WERI-Rb-1 (cell line): ENCODE measurements at regions not wholly inside any gene's neighbourhood (a gene's known extent, or its start where the extent isn't known, plus 50 kb on each side); places are given as distances from the start of the nearest gene placed in this dataset.
"Not testable (repeated sequence)": the region's sequence is repeated elsewhere in the genome, so short reads cannot be mapped to it uniquely, and the experiment has no call there.

Experiments
- DNase-seq: peaks from one replicate; pipeline ENCODE4 v3.0.0-alpha.2; 2020
- H3K27ac ChIP-seq: fragments of 250-450 bp; sonication (Bioruptor Pico); 2 replicates; pipeline ENCODE4 v1.5.1; 2020; ENCODE audit warnings: mild to moderate bottlenecking, moderate library complexity
- H3K27me3 ChIP-seq: fragments of 250-450 bp; sonication (Bioruptor Pico); 2 replicates; pipeline ENCODE4 v1.5.1; 2021; ENCODE audit warnings: mild to moderate bottlenecking, low read depth, moderate library complexity; ENCODE audit not compliant: insufficient read depth, severe bottlenecking
- H3K36me3 ChIP-seq: fragments of 250-450 bp; sonication (Bioruptor Pico); 2 replicates; pipeline ENCODE4 v1.5.1; 2020; ENCODE audit warnings: mild to moderate bottlenecking, moderate library complexity
- H3K4me3 ChIP-seq: 2 replicates; pipeline ENCODE4 v1.5.1; 2011; ENCODE audit warnings: low read depth, mild to moderate bottlenecking, control low read depth, low read length
- H3K9me3 ChIP-seq: fragments of 250-450 bp; sonication (Bioruptor Pico); 2 replicates; pipeline ENCODE4 v1.5.1; 2021; ENCODE audit warnings: mild to moderate bottlenecking, moderate library complexity; ENCODE audit not compliant: severe bottlenecking
- TF ChIP-seq, protein P1 (sequence below): IDR thresholded peaks from 2 replicates; pipeline ENCODE4 v1.5.1; 2011; ENCODE audit warnings: low read depth, mild to moderate bottlenecking, control low read depth, inconsistent platforms, low read length

DNA sequence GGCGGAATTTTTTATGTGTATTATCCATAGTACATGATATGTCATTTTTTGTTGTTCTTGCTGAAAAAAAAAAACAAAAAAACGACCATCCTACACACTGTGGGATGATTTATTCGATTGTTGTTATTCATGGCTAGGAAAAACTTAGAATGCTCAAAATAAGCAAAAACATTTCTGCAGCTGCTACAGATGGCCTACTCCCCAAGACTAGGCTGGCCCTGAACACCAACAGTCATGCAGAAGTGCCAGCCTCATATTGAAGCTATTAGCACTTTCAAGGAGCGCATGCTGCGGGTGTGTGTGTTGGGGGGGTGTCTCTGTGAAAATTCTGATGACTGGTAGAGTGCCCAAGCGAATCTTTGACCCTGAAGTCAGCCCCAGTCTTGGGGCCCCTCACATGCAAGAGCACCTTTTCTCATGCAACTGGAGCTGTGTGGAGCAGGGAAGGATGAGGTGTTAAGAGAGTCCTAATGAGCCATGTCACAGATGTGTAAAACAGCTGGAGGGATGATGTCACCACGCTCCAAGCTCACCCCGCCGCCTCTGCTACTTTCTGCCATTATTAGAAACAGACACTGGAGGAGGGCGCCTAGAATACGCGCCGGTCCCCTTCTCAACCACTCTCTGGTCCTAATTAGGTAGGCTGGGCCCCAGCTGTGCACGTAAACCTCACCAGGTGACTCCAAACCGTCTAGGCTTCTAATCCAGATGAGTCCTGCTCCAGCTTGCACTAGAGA, 61.0 kb upstream of the SMIM23 start:
- Histone ChIP-seq H3K9me3 (peaks cover 4% of the 10 kb centered on the region), H3K27ac (no peak overlapping the region), H3K36me3 (no peaks in the 10 kb centered on the region), H3K27me3 (peaks cover 54% of the 10 kb centered on the region), H3K4me3 (no peak overlapping the region)
- TF ChIP-seq, protein P1, sequence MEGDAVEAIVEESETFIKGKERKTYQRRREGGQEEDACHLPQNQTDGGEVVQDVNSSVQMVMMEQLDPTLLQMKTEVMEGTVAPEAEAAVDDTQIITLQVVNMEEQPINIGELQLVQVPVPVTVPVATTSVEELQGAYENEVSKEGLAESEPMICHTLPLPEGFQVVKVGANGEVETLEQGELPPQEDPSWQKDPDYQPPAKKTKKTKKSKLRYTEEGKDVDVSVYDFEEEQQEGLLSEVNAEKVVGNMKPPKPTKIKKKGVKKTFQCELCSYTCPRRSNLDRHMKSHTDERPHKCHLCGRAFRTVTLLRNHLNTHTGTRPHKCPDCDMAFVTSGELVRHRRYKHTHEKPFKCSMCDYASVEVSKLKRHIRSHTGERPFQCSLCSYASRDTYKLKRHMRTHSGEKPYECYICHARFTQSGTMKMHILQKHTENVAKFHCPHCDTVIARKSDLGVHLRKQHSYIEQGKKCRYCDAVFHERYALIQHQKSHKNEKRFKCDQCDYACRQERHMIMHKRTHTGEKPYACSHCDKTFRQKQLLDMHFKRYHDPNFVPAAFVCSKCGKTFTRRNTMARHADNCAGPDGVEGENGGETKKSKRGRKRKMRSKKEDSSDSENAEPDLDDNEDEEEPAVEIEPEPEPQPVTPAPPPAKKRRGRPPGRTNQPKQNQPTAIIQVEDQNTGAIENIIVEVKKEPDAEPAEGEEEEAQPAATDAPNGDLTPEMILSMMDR: no peak
- DNase-seq: no peak

DNA sequence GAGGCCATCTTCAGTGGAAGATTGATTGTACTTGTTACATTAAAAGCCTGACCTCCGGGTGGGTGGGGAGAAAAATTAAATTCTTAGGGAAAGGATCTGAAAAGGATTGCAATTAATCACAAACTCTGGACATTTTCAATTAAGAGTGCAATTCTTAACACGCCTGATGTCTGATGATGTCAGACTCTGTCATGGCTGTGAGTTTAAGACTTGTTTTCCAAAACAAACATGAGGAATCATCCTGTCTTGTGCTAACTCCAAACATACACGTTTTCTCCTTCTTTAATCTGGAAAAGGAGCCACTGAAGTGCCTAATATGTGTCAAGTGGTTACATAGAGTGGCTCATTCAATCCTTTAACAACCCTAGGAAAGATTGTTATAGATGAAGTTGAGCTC, 60.4 kb upstream of the SMIM23 start:
- DNase-seq: no peak
- H3K36me3 ChIP-seq: no peaks in the 10 kb centered on the region
- H3K9me3 ChIP-seq: peaks cover 4% of the 10 kb centered on the region
- TF ChIP-seq, protein P1: no peak
- peaks cover 48% of the 10 kb centered on the region for H3K27me3 ChIP-seq
- H3K27ac ChIP-seq: no peak overlapping the region
- no peak overlapping the region for H3K4me3 ChIP-seq

DNA sequence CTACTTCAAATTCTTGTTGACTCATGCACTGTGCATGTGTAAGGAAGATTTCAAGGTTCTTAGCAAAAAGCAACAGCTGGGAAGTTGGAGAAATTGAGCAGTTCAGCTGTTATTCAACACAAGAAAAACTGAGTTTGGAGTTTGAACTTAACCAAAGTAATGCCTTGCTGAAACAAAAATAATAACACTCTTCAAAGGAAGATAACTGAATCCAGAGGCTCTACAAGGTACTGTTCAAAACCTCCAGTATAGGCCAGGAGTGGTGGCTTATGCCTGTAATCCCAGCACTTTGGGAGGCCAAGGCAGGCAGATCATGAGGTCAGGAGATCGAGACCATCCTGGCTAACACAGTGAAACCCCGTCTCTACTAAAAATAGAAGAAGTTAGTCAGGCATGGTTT, 58.8 kb upstream of the SMIM23 start:
- H3K27me3 ChIP-seq: peaks cover 35% of the 10 kb centered on the region
- H3K4me3 ChIP-seq: not testable (repeated sequence)

DNA sequence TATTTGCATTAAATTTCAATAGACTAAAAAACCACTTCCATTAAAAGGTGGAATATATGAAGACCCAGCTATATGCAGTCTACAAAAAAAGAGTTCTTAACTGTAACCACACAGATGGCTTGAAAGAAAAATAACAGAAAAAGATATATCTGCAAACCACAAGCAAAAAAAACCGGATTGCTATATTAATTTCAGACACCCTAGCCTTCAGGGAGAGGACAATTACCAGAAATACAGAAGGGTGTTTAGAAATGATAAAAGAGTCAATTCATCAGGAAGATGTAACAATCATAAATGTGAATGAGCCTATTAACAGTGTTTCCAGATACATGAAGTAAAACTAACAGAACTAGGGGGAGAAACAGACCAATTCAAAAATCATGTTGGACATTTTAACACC, 56.9 kb upstream of the SMIM23 start:
- H3K36me3 ChIP-seq: no peaks in the 10 kb centered on the region
- peaks cover 26% of the 10 kb centered on the region for H3K27me3 ChIP-seq
- TF ChIP-seq, protein P1: no peak
- H3K4me3 ChIP-seq: no peak overlapping the region
- peaks cover 4% of the 10 kb centered on the region for H3K9me3 ChIP-seq
- H3K27ac ChIP-seq: no peak overlapping the region
- DNase-seq: no peak

More for the DNA sequence above, 58.8 kb upstream of the SMIM23 start:
- H3K36me3 ChIP-seq, H3K9me3 ChIP-seq, DNase-seq, H3K27ac ChIP-seq: not testable (repeated sequence)
